NCI-H748 treated with DMSO at 0.1 percent for 48 hours (cell line): ENCODE measurements at regions not wholly inside any gene's neighbourhood (a gene's known extent, or its start where the extent isn't known, plus 50 kb on each side); places are given as distances from the start of the nearest gene placed in this dataset.

ENCODE experiments used
- DNase-seq: peaks from one replicate; lab custom pipeline; 2025; lab: John Stamatoyannopoulos, UW

DNA sequence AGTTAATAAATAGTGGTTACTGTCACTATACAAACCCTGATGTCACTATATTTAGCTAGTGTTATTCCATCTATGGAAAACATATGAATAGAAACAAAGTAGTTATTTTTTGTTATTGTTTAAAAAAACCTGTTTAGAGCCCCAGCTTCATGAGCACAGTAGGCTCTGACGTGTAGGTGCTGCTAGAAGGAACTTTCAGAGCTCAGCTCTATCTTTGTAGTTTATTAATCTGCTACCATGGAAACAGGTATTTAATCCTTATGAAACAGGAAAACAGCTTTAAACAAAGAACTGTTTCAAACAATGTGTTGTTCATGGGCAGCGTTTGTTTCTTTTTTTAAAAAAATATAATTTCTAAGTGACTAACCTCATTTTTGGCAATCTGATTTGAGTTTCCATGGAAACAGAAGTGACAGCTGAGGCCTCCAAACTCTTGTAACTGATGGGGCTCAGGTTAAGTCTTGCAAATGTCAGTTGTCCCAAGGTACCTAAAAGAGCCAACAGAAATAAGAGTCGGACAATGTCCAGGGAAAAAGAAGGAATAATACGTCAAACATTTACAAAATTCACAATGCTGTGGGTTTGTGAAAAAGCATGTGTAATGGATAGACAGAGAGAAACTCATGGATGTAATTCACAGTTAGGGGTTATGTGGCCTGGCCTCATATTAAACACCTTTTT lies 162.0 kb upstream of the C21orf91 start:
- no peak for DNase-seq

DNA sequence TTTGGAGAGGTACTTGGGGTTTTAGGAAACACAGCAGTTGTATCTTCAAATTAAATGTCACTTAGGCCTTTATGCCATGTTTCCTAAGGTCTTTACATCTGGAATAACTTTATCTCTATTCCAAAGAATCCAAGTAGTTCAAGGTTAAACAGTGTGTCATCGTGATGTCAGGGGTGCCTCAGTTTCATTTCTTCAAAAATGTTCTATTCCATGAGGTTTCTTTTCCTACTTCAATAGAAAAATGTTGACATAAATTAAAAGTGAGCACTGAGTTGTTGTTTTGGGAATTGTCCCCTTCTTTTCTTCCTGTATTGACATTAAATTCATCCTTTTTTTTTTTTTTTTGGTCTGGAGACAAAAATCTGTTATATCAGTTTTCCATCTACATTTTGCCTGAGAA lies 160.6 kb upstream of the C21orf91 start:
- no peak for DNase-seq

DNA sequence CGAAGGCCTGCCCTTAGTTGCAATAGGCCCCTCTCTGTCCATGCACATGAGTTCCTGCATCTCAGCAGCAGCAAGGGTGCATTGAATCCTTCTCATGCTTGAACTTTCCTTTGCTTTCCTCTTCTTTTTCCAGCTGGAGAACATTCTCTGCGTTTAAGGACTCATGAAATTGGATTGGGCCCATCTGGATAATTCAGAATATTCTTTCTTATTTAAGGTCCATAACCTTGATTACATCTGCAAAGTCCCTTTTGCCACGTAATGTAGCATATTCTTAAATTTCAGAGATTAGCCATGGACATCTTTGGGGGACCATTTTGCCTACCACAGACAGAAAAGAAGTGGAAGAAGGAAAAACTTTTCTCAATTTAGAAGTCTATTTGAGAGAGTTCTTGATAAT lies 159.7 kb upstream of the C21orf91 start:
- no peak for DNase-seq

DNA sequence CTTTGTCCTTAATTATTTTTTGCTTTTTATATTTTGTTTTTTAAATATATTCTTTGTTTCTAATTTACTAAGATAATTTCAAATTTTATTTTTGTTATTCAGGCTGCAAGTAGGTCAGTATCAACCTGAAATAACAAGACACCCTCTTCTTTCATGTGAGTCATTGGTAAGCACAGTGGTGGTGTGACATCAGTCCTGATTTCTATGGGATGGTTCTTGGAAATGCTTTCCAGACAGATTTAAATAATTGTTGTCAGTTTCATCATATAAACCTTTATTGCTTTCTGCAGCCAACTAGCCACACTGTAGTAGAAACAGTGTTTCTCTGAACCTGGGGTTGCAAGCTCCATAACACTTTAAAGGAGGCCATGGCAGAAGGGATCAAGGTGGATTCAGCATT lies 157.5 kb upstream of the C21orf91 start:
- no peak for DNase-seq

DNA sequence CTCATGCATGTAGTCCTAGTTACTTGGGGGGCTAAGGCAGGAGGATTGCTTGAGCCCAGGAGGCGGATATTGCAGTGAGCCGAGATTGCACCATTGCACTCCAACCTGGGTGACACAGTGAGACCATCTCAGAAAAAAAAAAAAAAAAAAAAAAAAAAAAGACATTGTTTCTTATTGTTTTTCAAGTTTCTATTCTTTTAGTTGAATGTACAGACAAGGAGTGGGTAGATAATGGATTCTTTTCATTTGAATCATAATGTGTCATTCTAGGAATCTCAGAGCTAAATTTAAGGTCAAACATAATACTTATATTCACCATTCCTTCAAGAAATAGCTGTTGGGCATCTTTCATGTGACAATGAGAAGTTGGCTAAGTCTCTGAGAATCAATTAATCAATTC lies 157.0 kb upstream of the C21orf91 start:
- no peak for DNase-seq

DNA sequence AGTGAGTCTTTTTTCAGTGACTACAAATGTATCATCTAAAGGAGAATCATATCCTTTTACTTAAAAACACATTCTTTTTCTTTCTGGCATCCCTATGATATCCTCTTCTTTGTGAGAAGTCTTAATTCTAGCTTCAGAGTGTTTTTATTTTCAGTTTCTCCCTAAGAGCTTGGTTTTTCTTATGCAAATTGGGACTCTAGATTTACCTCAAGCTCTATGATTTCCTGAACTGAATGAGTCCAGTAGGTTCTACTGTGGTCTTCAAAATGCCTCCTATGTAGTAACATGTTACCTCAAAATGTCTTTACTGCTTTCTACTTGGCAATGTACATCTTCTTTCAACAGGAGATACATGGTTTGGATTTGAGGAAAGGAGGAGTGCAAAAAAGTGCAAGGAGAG lies 148.2 kb upstream of the C21orf91 start:
- DNase-seq = no peak

DNA sequence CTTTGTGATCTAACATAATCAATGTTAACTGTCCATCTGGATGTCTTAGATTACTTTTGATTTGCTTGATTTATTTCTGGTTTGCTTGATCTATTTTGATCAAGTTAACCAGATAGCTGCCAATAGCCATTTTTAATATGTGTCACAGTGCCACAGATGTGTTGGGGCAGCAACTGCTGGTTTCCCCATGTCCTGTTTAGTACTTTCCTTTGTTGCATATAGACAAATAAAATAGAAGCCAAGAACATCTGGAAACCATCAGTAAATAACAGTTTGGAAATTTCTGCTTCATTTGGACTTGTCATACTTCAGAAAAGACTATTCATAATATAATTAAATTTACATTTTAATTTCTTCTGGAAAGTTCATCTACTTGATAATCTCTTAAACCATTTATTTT lies 145.6 kb upstream of the C21orf91 start:
- no peak for DNase-seq

DNA sequence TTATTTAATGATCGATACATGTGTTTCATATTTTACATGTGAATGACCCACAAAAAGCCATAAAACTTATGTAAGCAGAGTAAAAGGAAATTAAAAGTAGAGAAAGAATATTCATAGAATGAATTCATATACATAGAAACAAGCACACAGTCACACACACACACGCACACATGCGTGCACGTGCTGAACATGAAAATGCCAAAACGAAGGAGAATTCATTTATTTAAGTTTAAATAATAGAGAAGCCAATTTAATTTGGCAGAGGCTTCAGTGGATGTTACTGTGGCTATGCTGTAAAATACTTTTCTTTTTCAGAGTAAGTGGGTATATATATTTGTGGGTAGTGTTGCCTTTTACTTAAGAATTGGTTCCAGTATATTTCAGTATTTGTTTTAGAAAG lies 145.0 kb upstream of the C21orf91 start:
- no peak for DNase-seq

DNA sequence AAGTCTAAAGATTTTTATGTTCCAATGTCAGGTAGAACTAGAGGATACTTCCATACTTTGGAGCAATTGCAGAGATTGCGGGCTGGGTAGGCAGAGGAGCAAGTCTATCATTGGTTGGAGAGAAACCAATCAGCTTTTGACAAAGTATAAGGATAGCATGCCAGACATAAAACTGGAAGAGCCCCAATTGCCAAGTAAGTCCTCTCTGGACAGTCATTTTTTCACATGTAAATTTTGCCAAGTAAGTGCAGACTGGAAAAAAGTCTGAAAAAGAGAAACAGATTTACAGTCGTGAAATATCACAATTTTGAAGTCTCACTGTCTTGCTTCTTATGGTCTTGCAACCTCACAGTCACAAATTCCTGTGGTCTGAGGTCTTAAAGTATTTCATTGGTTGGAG lies 131.4 kb upstream of the C21orf91 start:
- DNase-seq = no peak

DNA sequence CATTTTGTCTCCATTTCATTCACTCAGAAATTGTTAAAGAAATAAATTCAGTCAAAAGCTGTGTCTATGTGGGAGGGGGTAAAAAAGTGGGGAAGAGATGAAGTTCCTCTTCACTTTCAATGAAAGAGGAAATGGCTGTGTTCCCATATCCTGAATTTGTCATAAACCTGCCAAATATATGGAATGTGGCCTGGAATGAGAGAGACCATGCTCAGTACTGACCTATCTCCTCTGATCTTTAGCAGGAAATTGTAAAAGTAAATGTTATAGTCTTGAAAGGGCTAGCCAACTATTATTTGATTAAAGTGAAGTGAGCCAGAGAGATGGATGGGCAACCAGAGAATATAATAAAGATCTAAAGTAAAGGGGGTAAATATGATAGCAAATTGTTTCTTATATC lies 130.3 kb upstream of the C21orf91 start:
- no peak for DNase-seq

DNA sequence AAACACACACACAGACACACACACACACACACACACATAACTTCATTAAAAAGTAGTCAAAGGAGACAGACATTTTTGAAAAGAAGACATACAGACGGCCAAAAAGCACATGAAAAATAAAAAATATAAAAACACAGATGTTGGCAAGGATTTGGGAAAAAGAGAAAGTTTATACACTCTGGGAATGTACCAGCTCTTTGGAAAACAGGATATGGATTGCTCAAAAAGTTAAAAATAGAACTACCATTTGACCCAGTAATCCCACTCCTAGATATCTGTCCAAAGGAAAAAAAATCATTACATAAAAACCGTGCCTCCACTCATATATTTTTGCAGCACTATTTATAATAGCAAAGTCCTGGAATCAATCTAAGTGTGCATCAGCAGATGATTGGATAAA lies 128.4 kb upstream of the C21orf91 start:
- no peak for DNase-seq

DNA sequence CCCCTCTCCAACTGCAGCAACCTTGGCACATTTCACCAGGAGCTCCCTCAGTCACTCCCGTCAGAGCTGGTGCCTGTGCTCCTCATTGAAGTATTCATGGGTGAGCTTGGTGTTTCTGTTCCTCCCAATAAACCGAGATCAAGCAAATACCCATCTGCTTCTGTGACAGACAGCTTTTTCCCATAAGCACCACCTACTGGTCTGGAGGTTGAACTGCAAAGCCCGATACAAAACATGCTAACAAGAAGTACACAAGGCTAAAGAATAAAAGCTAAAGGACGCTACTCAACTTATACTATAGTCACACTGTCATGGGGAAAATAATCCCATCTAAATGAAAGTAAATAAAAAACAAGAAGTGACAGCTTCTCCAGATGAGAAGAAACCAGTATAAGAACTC lies 111.9 kb upstream of the C21orf91 start:
- DNase-seq = no peak

DNA sequence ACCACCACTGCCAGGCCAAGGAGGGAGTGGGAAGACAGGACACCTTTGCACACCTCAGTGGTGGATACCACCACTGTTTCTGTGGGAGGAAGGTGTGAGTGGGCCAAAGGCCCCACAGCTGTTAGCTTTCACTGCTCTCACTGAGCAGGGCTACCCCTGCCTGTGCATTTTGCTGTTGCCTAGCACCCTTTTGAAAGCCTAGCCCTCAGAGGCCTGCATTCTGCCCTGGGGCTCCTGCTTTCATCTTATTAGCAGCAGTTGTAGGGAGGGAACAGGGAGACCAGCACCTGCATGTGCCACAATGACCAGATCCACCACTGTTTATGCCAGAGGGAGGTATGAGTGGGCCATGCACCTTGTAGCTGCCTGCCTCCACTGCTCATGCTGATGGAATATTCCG lies 110.9 kb upstream of the C21orf91 start:
- DNase-seq = no peak

DNA sequence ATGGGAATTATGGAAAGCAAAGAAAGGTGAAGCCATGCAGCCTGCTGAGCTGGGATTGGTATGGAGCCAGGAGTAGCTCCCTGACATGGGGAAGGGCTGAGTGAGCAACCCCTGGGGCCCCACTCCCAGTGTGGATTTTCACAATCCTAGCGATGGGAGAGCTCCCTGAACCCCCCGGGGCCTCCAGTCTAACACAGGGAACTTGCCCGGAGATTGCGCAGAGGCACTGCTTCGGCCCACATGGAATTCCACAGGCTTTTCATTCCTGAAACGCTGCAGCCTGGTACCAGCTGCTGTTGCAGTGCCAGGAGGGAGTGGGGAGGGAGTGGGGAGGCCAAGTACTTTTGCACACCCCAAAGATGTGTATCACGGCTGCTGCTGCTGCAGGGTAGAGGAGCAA lies 110.4 kb upstream of the C21orf91 start:
- no peak for DNase-seq

DNA sequence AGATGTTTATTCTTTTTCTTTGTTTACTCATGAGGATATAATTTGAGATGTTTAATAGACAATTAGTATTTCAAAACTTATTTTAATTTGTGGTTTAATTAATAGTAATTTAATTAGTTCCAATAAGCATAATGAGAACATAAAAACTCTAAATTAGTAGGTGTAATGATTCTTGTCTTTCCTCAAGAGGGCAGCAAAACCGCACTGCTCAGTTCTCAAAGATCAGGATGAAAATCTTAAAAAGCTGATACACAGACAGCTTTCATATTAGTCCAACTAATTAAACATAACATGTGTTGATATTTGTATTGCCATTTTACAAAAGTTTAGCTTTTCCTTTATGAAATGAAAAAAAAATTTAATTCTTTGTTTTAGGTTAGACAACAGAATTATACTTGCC lies 106.7 kb upstream of the C21orf91 start:
- peak; percentile 21 for DNase-seq

DNA sequence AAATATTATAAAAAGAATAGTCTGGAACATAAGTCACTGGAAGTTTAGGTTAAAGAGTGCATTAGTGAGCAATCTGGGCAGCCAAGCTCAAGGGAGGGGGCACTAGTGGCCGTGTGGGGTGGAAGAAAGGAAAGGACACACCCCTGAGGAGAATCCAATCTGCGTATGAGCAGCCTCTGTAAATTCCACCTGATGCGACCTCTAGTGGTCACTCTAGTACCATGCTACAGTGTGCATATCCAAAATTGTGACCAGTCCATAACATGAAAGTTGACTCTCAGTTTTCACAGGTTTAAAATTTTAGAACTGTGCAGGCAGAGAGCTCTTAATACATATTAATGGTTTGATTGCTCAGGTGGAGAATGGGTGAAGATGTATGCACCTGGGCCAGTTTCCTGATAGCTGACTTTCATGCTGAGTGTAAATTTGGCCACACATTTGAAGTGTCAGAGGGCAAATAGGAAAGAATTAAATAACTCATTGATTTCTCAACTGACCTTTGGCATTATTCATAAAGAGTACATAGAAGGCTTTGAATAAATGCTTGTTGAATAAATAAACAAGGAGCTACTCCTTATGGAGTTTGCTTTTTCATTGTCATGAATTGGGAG lies 105.9 kb upstream of the C21orf91 start:
- DNase-seq = peak; percentile 67

DNA sequence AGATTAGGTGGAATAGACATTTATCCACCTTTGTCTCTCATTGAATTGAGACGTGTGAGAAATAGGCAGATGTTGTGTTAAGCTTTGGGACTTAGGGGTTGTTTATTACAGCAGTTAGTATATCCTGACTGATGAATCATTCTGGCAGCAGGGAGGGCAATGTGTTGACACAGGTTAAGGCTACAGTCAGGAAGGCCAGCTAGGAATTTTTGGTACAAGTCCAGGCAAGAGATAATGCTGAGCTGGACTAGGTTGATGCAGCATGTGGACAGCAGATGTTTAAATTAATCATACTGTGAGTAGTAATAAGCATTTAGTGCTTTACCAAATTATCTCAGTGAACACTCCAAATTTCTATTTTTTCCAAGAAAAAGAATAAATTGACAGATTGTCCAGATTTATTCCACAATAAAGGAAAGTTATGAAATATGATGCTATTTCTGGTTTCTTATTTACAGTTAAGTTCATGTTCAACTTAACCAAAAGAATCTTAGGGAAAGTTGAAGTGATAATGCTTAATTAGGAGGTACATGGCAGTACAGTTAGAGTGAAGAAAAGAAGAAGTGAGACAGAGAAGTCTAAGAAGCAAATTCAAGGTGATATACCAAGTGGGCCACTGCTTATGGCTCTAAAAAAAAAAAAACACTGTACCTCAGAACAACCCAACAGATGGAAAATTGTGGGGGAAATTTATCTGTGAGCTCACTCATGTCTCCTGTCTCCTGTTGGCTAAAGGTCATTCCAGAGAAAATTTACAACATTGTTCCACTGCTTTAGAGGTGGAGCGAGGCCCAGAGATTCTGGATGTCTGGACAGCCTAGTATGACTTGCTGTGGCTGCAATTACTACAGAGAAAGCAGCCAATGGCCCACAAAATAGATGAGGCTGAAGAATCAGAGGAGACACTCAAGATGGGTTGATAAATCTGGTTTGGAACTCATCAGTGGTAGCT lies 102.7 kb upstream of the C21orf91 start:
- DNase-seq = no peak

DNA sequence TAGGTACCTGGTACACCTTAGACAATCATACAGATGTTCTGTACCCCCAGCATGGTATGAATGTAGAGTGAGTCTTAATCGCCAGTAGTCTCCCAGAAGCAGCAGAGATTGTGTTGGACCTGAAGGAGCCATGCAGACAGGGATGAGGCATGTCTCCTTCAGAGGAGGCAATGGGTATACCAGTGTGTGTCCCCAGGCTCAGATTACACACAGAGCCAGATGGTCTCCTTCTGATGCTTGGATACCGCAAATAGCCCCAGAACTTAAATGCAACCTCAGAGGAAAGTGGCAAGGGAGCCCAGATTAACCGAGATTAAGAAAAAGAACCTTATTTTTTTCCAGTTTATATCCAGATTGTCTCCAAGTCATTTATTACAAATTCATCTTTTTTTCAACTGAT lies 96.8 kb upstream of the C21orf91 start:
- no peak for DNase-seq

DNA sequence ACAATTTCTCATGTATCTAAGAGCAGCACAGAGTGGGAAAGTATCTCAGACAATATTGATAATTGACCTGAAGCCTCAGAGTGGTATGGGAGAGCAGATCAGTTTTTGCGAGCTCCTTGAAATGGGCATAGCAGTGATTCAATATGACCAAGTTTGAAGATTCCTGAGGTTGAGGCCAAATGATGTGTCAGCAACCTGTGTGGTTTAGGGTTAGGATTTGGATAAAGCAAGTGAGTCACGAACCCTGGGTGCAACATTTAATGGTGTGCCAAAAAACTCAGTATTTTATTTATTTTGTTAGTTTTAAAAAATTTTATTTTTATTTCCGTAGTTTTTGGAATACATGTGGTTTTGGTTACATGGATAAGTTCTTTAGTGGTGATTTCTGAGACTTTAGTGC lies 92.5 kb upstream of the C21orf91 start:
- DNase-seq = no peak

DNA sequence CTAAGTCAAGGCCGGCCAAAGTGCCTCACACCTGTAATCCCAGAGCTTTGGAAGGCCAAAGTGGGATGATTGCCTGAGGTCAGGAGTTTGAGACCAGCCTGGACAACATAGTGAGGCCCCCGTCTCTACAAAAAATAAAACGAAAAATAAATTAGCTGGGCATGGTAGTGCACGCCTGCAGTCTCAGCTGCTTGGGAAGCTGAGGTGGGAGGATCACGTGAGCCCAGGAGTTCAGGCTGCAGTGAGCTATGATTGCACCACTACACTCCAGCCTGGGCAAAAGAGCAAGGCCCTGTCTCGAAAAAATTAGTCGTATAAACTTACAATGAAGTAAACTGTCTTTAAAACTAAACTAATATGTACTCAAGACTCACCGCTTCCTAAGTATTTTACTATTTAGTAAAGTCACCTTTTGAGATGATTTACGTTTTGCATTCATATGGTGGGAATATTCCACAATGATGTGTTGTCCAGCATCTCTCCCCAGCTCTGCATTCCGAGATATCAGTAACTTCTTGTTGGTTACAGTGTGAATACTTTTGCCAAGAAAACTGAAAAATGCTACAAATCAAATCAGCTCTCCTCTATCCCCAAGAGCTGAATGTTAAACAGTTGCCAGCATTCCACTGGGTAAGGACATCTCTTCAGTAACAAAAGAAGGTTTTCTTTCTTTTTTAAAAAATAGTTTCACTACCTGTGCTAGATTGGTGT lies 84.9 kb upstream of the C21orf91 start:
- no peak for DNase-seq

DNA sequence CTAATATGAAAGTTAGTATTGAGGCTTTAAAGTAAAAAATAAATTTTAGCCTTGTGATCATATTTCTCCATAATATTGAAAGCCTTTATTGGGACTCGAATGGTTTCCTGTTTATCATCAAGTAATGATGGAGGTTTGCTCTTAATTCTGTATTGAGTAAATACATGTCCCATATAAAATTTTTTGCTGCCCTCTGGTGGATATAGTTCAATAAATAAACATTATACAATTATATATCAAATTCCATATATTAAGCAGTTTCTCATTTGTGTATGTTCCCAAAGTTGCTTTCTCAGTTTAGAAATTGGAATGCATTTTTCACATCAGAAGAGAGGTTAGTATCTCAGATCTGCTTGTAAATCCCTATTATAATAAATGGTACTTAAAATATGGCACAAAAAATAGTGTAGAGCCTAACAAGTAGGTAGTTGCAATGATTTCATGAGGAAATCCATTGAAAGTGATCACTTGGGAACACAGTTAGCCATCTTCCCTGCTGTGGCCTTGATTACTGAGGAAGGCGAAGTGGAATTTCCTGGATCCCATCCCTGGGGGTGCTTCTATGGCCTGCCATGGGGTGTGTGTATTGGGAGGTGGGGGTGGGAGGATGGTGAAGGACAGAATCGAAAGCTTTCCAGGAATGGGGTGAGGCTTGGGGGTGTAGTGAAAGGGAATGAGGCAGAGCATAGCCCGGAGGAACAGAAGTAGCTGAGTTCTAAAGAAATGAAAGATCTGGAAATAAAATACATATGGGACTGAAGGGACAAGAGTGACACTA lies 84.1 kb upstream of the C21orf91 start:
- peak; percentile 8 for DNase-seq
